ENCODE measurements at regions not wholly inside any gene's neighbourhood (a gene's known extent, or its start where the extent isn't known, plus 50 kb on each side); places are given as distances from the start of the nearest gene placed in this dataset.

GRCh38 chr18:75654851-75655751 lies 227.6 kb upstream of the SMIM21 start:
- DNase-seq: no peak

DNA sequence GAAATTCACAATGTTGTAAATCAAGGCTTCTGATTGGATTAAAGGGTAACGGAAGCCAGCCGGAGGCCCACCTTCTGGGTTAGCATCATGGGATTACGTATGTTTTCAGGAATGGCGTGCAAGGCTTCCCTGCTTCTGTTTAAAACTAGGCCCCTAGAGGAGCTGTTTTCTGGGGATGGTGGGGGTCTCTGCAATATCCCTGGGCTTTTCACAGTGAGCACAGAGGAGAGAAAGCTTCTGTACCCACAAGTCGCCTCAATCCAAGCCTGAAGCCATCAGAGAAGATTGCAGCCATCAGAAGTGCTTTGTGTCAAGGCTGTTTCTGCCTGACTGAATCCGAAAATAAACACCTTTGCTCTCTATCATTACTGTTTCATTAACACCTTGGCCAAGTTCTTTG lies 226.9 kb upstream of the SMIM21 start:
- DNase-seq: no peak

- DNase-seq: no peak
These were observed 225.0 kb upstream of the SMIM21 start for GRCh38 chr18:75652528-75652927.

DNA sequence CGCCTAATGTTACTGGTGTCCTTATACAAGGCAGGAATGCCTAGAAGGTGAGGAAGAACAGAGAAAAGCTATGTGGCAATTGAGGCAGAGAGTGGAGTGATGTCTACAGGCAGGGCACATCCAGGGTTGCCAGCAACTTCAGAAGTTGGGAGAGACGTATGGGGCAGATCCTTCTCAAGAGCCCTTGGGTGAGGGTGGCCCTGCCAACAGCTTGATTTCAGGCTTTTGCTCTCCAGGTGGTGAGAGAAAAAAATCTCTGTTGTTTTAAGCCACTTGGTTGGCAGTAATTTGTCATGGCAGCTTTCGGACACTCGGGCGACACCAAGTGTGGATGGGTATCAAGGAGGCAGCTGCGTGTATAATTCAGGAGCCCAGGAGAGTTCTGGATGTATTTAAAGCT lies 217.4 kb upstream of the SMIM21 start:
- DNase-seq: no peak

DNA sequence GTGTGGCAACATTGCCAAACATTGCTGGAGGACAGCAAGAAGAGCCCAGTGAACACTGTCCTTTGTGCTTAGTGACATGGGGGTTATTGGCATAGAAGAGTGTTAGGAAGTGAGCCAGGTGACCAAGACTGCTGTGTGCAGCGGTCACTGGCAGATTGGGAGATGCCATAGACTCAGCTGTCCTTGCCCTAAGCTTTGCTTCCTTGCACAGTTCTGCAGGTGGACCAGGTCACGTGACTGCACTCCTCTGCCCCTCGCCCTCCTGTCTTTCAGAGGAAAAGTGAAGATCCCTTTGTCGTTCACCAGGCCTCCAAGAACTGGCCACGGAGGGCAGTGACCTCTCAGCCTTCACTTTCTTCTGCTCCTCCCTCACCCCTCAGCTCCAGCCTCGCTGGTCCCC lies 215.6 kb upstream of the SMIM21 start:
- no peak for DNase-seq

- DNase-seq: no peak
These were observed 211.9 kb upstream of the SMIM21 start for GRCh38 chr18:75639472-75639831.

DNA sequence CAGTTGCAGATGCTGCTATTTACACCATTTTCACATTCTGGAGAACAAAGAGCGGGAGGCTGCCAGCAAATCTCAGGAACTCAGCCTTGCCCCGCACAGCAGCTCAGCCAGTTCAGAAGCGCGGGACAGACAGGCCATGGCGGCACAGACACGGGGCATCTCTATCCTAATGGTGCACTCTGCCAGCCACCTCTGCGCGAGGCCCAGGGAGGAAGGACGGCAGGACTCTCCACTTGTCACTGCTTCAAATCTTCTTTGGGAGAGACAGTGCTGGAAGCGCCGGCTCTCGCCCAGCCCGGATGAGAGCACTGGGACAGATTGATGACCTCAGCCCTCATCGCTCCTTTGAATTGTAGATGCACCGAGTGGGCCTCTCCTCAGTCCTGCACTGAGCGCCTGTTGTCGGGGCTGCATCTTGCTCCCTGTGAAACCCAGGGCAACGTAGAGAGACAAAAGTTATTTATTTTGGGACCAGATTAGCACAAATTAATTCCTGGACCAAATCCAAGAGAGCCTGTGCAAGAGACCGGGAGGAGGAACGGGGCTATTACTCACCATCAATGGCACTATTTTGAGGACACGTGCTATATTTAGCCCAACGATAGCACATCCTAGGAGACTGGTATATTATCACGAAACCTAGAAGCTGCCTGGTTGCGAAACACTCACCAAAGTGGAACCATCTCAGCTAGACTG lies 211.4 kb upstream of the SMIM21 start:
- peak; percentile 47 for DNase-seq

DNA sequence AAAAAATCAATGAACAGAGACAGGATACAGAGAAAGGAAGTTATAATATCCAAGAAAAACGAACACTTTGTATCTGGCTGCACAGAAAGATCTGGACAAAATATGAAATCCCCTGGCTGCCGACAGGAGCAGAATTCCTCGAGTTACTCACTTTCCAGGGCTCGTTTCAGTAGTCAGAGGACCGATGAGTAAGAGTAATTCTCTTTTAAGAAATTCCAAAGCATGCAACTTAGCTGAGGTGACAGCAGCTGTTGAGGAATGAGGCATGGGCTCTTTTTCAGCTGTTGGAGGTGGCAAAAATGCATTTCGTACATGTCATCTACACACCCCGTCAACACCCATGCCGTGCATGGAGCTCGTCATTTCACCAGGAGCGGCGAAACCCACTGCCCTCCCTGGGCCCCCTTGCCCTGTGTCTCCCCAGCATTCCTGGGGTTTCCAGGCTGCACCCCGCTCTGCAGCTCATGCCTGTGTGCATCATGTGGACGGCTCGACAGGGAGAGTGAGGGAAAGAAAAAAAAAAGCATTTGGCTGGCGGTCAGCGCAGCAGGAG lies 210.8 kb upstream of the SMIM21 start:
- no peak for DNase-seq

- DNase-seq: peak; percentile 67
These were observed 207.6 kb upstream of the SMIM21 start for GRCh38 chr18:75635096-75635495.

DNA sequence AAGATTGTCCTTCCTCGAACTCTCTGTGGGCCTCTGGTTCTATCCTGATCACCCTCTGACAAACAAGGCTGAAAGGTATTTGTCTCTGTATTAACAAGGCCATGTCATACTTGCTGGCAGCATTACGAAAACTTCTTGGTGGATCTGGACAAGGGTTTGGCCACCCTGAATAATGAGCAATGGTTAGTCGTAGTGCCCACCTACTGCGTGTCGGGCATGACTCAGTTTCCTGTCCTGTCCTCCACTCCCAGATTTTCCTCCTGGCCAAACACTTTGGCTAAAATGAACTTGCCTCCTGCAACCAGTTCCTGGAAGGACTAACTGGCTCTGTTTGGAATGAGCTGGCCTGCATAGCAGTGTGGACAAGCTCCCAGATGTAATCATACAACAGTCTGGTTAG lies 198.5 kb upstream of the SMIM21 start:
- no peak for DNase-seq

DNA sequence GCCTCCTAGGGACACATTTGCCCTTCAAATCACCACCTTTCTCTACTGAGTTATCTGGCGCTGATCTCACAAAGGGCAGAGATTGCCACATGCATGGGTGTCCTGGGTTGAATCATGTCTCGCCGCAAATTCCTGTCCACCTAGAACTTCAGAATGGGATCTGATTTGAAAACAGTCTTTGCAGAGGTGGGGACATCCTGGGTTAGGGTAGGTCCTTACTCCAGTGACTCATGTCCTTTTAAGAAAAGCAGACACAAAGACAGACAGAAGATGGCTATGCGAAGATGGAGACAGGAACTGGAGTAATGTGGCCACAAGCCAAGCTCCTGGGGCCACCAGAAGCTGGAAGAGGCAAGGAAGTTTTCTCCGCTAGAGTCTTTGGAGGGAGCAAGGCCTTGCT lies 197.4 kb upstream of the SMIM21 start:
- no peak for DNase-seq

- no peak for DNase-seq
These were observed 194.3 kb upstream of the SMIM21 start for GRCh38 chr18:75621818-75622217.

DNA sequence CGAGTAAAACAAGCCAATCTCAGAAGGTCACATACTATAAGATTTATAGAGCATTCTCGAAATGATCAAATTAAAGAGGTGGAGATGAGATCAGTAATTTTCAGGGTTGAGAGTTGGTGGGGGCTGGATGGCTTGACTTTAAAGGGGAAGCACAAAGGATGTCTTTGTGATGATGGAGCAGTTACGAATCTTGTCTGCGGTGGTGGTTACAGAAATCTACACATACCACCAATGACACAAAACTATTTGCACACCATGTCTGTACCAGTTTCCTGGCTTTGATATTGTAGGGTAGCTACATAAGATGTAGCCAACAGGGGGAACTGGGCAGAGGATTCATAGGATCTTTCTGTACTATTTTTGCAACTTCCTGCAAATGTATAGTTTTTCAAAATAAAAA lies 190.6 kb upstream of the SMIM21 start:
- DNase-seq: no peak

DNA sequence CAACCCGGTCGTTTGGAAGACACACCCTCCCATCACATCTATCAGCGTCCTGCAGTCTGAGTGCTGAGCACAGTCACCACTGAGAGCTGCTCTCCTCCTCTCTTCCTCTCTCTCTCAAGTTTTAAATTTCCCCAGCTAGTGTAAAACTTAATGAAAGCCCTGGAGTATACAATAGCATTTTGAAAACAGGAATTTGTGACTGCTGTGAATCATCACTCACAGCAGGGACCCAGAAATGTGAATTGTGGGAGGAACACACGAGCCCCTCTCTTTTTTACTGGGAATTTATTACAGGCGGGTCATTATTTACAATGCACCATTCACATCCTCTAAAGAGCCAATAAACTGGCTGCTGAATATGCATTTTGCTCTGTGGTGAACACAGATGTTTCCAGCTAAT lies 185.0 kb upstream of the SMIM21 start:
- DNase-seq: no peak

GRCh38 chr18:75607701-75608100 lies 180.2 kb upstream of the SMIM21 start:
- no peak for DNase-seq

DNA sequence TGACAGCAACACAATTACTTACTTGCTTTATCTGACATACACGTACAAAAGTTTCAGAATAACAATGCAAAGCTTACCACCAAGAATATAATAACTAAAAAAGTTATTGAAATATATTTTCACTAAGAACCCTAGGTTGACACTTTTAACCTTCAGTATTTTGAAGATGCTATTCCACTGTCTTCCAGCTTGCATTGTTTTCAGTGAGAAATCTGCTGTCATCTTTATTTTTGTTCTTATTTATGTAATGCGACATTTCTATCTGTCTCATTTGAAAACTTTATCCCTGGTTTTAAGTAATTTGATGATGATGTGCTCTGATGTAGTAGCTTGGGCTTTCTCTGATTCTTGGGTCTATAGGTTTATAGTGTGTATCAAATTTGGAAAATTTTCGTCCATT lies 165.0 kb upstream of the SMIM21 start:
- DNase-seq: no peak

- no peak for DNase-seq
These were observed 160.9 kb upstream of the SMIM21 start for GRCh38 chr18:75588412-75588811.

- DNase-seq: no peak
These were observed 159.6 kb upstream of the SMIM21 start for GRCh38 chr18:75587131-75587530.

DNA sequence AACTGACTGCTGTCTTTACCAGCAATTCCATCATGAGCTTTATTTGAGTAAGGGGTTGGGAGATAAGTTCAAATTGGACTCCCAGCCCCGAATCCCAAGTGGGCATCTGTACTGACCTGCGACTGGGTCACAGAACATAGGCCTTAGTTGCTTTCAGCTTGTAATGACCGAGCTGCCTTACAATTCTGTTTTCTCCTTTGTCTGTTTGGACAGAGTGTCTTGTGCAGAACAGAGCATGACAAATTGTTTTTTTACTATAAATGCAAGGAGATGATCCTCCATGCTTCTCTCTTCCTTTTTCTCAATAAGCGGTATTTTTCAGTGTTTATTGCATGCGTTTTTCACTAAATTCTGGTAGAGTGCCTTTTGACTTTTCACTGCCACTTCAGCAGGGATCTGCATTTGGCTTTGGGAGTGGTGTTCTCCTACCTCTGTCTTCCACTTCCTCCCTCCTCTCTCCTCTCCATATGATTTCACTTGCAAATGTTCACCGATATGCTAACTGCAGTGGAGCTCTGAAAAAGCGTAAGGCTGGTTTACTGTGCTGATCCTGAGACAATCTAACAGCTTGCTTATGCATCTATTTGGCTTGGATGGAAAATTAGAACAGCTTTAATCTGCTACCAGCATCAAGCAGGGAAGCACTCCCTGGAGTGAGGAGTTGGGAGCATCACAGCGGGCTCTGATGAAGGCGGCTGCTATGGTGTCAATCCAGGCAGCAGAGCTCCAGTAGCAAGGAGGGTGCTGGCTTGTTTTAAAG lies 158.8 kb upstream of the SMIM21 start:
- DNase-seq: no peak

- no peak for DNase-seq
These were observed 155.4 kb upstream of the SMIM21 start for GRCh38 chr18:75582940-75583339.

GRCh38 chr18:75582406-75582821 lies 154.9 kb upstream of the SMIM21 start:
- DNase-seq: no peak

GRCh38 chr18:75581336-75582131 lies 154.0 kb upstream of the SMIM21 start:
- DNase-seq: no peak

GRCh38 chr18:75574187-75574586 lies 146.7 kb upstream of the SMIM21 start:
- no peak for DNase-seq

All from NCI-H1105 (cell line).